Mesenchymal stem cell (in vitro differentiated cells and primary cell): ENCODE measurements at regions not wholly inside any gene's neighbourhood (a gene's known extent, or its start where the extent isn't known, plus 50 kb on each side); places are given as distances from the start of the nearest gene placed in this dataset.

Experiments used
- DNase-seq: peaks from one replicate; pipeline ENCODE4 v3.0.0-alpha.2; 2013
- H2AFZ ChIP-seq: one replicate; pipeline ENCODE4 v1.6.1; 2013; ENCODE audit warnings: low read depth, mild to moderate bottlenecking, control low read depth, inconsistent platforms, low read length, moderate library complexity
- H2AK5ac ChIP-seq: 2 replicates; pipeline ENCODE4 v1.6.1; 2013; ENCODE audit warnings: low read length, moderate library complexity, mild to moderate bottlenecking, inconsistent platforms; ENCODE audit not compliant: severe bottlenecking
- H2BK120ac ChIP-seq: one replicate; pipeline ENCODE4 v1.6.1; 2013; ENCODE audit warnings: low read depth, mild to moderate bottlenecking, inconsistent platforms, low read length, moderate library complexity
- H2BK12ac ChIP-seq, 2 experiments: one replicate each; pipeline ENCODE4 v1.6.1; 2013; ENCODE audit warnings: inconsistent platforms in 2 of 2, low read length in 2 of 2, mild to moderate bottlenecking in 2 of 2, moderate library complexity in 2 of 2, control low read depth in 1 of 2
- H2BK15ac ChIP-seq: one replicate; pipeline ENCODE4 v1.6.1; 2013; ENCODE audit warnings: mild to moderate bottlenecking, low read depth, inconsistent platforms; ENCODE audit not compliant: poor library complexity, severe bottlenecking
- H2BK5ac ChIP-seq: 2 replicates; pipeline ENCODE4 v1.6.1; 2013; ENCODE audit warnings: low read depth, mild to moderate bottlenecking, low read length, control low read depth, inconsistent platforms; ENCODE audit not compliant: poor library complexity, severe bottlenecking
- H3K14ac ChIP-seq, 2 experiments: one replicate each; pipeline ENCODE4 v1.6.1; 2013; ENCODE audit warnings: inconsistent platforms in 2 of 2, low read length in 2 of 2, control low read depth in 1 of 2, mild to moderate bottlenecking in 1 of 2, moderate library complexity in 1 of 2
- H3K18ac ChIP-seq, 2 experiments: one replicate each; pipeline ENCODE4 v1.6.1; 2013; ENCODE audit warnings: inconsistent platforms in 2 of 2, low read length in 2 of 2, control low read depth in 1 of 2, low read depth in 1 of 2, mild to moderate bottlenecking in 1 of 2
- H3K23ac ChIP-seq, 2 experiments: one replicate each; pipeline ENCODE4 v1.6.1; 2013; ENCODE audit warnings: inconsistent platforms in 2 of 2, low read length in 2 of 2, mild to moderate bottlenecking in 2 of 2, moderate library complexity in 2 of 2, control low read depth in 1 of 2
- H3K27ac ChIP-seq: 2 replicates; pipeline ENCODE4 v1.5.1; 2013; ENCODE audit warnings: mild to moderate bottlenecking, moderate library complexity, low read length, control low read depth, inconsistent platforms; ENCODE audit not compliant: poor library complexity, severe bottlenecking
- H3K27me3 ChIP-seq, 2 experiments: 2 replicates each; pipeline versions ENCODE4 v1.6.1 to v1.7.0; 2013; ENCODE audit warnings: low read length in 2 of 2, mild to moderate bottlenecking in 2 of 2, moderate library complexity in 2 of 2, control low read depth in 1 of 2, inconsistent platforms in 1 of 2; ENCODE audit not compliant: control insufficient read depth in 1 of 2, insufficient read depth in 1 of 2
- H3K36me3 ChIP-seq, 2 experiments: 2 replicates each; pipeline versions ENCODE4 v1.6.1 to v1.7.0; 2013; ENCODE audit warnings: low read length in 2 of 2, control low read depth in 1 of 2, inconsistent platforms in 1 of 2, low read depth in 1 of 2, mild to moderate bottlenecking in 1 of 2; ENCODE audit not compliant: insufficient read depth in 2 of 2, control insufficient read depth in 1 of 2
- H3K4ac ChIP-seq, 2 experiments: one replicate each; pipeline ENCODE4 v1.6.1; 2013; ENCODE audit warnings: inconsistent platforms in 2 of 2, low read length in 2 of 2, mild to moderate bottlenecking in 2 of 2, moderate library complexity in 2 of 2, control low read depth in 1 of 2, low read depth in 1 of 2
- H3K4me1 ChIP-seq: 2 replicates; pipeline ENCODE4 v1.6.1; 2013; ENCODE audit warnings: low read depth, low read length, control low read depth; ENCODE audit not compliant: control insufficient read depth, insufficient read depth
- H3K4me2 ChIP-seq: 2 replicates; pipeline ENCODE4 v1.6.1; 2013; ENCODE audit warnings: low read length, mild to moderate bottlenecking, inconsistent platforms; ENCODE audit not compliant: poor library complexity, severe bottlenecking
- H3K4me3 ChIP-seq, 2 experiments: 2 replicates each; pipeline versions ENCODE4 v1.5.1 to v1.7.0; 2013; ENCODE audit warnings: low read length in 2 of 2, mild to moderate bottlenecking in 2 of 2, control low read depth in 1 of 2, low read depth in 1 of 2; ENCODE audit not compliant: insufficient read depth in 1 of 2
- H3K79me1 ChIP-seq: replicated peaks from 2 replicates; pipeline ENCODE4 v1.6.1; 2013; ENCODE audit warnings: mild to moderate bottlenecking, control low read depth, low read length, inconsistent platforms; ENCODE audit not compliant: poor library complexity, severe bottlenecking
- H3K9ac ChIP-seq: 2 replicates; pipeline ENCODE4 v1.7.0; 2013; ENCODE audit warnings: mild to moderate bottlenecking, low read length, moderate library complexity
- H3K9me3 ChIP-seq: 2 replicates; pipeline ENCODE4 v1.7.0; 2013; ENCODE audit warnings: mild to moderate bottlenecking, low read length; ENCODE audit not compliant: control insufficient read depth
- H4K8ac ChIP-seq: one replicate; pipeline ENCODE4 v1.6.1; 2013; ENCODE audit warnings: inconsistent platforms, mild to moderate bottlenecking, low read length, moderate library complexity
- H4K91ac ChIP-seq: one replicate; pipeline ENCODE4 v1.6.1; 2013; ENCODE audit warnings: mild to moderate bottlenecking, low read length, inconsistent platforms
- WGBS: methylation state at CpG from one replicate; pipeline ENCODE4 v1.1.7; 2013; ENCODE audit warnings: mixed read lengths; 5-methylcytosine and 5-hydroxymethylcytosine counted together

DNA sequence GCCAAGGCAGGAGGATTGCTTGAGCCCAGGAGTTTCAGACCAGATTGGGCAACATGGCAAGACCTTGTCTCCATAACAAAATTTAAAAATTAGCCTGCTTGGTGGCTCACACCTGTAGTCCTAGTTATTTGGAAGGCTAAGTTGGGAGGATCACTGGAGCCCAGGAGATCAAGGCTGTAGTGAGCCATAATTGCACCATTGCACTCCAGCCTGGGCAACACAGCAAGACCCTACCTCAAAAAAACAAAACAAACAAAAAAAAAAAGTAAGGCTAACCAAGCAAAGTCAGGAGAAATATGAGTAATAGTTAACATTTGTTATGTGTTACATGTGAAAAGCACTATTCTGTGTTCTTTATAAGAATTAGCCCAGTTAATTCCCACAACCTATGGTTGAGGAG is 74.7 kb downstream of the FOXB2 start:
- no peak overlapping the region for H3K23ac ChIP-seq
- no peak for DNase-seq
- H3K4me1 ChIP-seq = no peaks in the 10 kb centered on the region
- no peaks in the 10 kb centered on the region for H3K9me3 ChIP-seq
- no peak overlapping the region for H2BK12ac ChIP-seq
- no peak overlapping the region for H2BK5ac ChIP-seq
- H3K79me1 ChIP-seq = no peaks in the 10 kb centered on the region
- H2AFZ ChIP-seq = no peak overlapping the region
- no peaks in the 10 kb centered on the region for H3K36me3 ChIP-seq
- peaks cover 3 to 22% of the 10 kb centered on the region in 2 experiments for H3K27me3 ChIP-seq
- no peak overlapping the region for H3K4me3 ChIP-seq
- no peak overlapping the region for H3K9ac ChIP-seq
- no peak overlapping the region for H2AK5ac ChIP-seq
- no peak overlapping the region for H3K14ac ChIP-seq
- no peak overlapping the region for H3K4me2 ChIP-seq
- H4K91ac ChIP-seq = no peak overlapping the region
- no peak overlapping the region for H4K8ac ChIP-seq
- H3K18ac ChIP-seq = no peak overlapping the region
- no peak overlapping the region for H2BK120ac ChIP-seq
- no peak overlapping the region for H2BK15ac ChIP-seq
- H3K4ac ChIP-seq = no peak overlapping the region
- no peak overlapping the region for H3K27ac ChIP-seq

DNA sequence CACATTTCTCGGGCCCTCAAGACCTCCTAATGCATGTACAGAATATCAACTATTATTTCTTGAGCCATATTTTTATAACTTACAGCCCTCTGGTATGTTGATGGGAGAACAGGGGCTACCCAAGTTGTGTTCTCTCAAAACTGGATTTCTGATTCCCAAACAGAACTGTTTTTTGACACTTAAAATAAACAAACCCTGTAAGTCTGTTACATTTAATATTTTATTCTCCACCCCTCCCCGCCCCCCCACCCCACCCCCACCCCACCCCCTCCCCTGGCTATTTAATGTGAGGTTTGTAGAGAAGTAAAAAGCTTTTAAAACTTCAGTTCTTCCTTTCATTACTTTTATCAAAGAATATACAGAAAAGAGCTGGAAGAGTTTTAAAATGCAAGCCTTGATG is 77.9 kb downstream of the FOXB2 start:
- Histone ChIP-seq H4K91ac (no peak overlapping the region), H2BK12ac (no peak overlapping the region), H2BK120ac (no peak overlapping the region), H2BK15ac (no peak overlapping the region), H3K9me3 (peaks cover under 1% of the 10 kb centered on the region), H3K79me1 (no peaks in the 10 kb centered on the region), H4K8ac (no peak overlapping the region), H2BK5ac (no peak overlapping the region), H3K4me3 (no peak overlapping the region), H3K9ac (no peak overlapping the region), H3K23ac (no peak overlapping the region), H3K18ac (no peak overlapping the region), H3K4ac (no peak overlapping the region), H3K4me2 (no peak overlapping the region), H3K27me3 (peaks cover 7 to 14% of the 10 kb centered on the region in 2 experiments), H3K4me1 (no peaks in the 10 kb centered on the region), H3K36me3 (no peaks in the 10 kb centered on the region), H3K14ac (no peak overlapping the region), H2AFZ (no peak overlapping the region), H3K27ac (no peak overlapping the region), H2AK5ac (no peak overlapping the region)
- WGBS = no CpG with 5 or more reads among the region's 2 CpGs
- DNase-seq = no peak

DNA sequence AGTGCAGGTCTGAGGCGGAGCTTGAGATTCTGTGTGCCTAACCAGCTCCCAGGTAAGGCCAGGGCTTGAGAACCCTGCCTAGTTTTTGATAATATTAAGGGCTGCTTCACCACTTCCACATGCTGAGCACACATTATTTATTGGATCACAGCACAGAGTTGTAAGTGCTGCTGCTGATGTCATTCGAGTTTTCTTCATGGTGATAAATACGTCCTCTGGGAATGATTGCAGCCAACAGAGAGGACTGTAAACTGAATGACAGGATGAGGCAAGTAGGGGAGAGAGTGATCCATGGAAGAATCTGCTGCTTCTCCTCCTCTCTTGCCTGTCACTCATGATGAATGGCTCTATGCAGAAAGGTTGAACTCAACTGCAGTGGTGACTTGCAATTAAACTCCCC is 77.9 kb upstream of the VPS13A start:
- H2BK12ac ChIP-seq = no peak overlapping the region
- H2BK120ac ChIP-seq = no peak overlapping the region
- peaks cover 7 to 14% of the 10 kb centered on the region in 2 experiments for H3K27me3 ChIP-seq
- H3K79me1 ChIP-seq = no peaks in the 10 kb centered on the region
- H2BK5ac ChIP-seq = no peak overlapping the region
- H3K27ac ChIP-seq = no peak overlapping the region
- no peak overlapping the region for H3K4ac ChIP-seq
- no peak overlapping the region for H3K14ac ChIP-seq
- 6% methylated on average over 2 of the region's 3 CpGs for WGBS
- H4K8ac ChIP-seq = no peak overlapping the region
- H3K4me1 ChIP-seq = no peaks in the 10 kb centered on the region
- H2BK15ac ChIP-seq = no peak overlapping the region
- H3K18ac ChIP-seq = no peak overlapping the region
- H3K4me2 ChIP-seq = no peak overlapping the region
- H2AFZ ChIP-seq = no peak overlapping the region
- H3K9me3 ChIP-seq = peaks cover 11% of the 10 kb centered on the region
- H3K23ac ChIP-seq = no peak overlapping the region
- H3K36me3 ChIP-seq = no peaks in the 10 kb centered on the region
- no peak overlapping the region for H3K4me3 ChIP-seq
- no peak overlapping the region for H4K91ac ChIP-seq
- H3K9ac ChIP-seq = no peak overlapping the region
- no peak overlapping the region for H2AK5ac ChIP-seq
- no peak for DNase-seq

GRCh38 chr9:77111408-77111807 is 65.9 kb upstream of the VPS13A start:
- H4K91ac ChIP-seq = no peak overlapping the region
- H4K8ac ChIP-seq = no peak overlapping the region
- no peak overlapping the region for H3K18ac ChIP-seq
- H3K4me2 ChIP-seq = no peak overlapping the region
- H3K27me3 ChIP-seq = peaks cover 6 to 23% of the 10 kb centered on the region in 2 experiments
- no peak overlapping the region for H3K27ac ChIP-seq
- no peak overlapping the region for H2BK5ac ChIP-seq
- no peak overlapping the region for H2BK15ac ChIP-seq
- H3K4me1 ChIP-seq = no peaks in the 10 kb centered on the region
- H2AFZ ChIP-seq = no peak overlapping the region
- no peak overlapping the region for H3K9ac ChIP-seq
- DNase-seq = no peak
- H2AK5ac ChIP-seq = no peak overlapping the region
- no peaks in the 10 kb centered on the region for H3K36me3 ChIP-seq
- H3K4me3 ChIP-seq = no peak overlapping the region
- H2BK120ac ChIP-seq = no peak overlapping the region
- 86% methylated on average over 1 of the region's 2 CpGs for WGBS
- no peaks in the 10 kb centered on the region for H3K79me1 ChIP-seq
- H2BK12ac ChIP-seq = no peak overlapping the region
- no peak overlapping the region for H3K14ac ChIP-seq
- H3K4ac ChIP-seq = no peak overlapping the region
- no peaks in the 10 kb centered on the region for H3K9me3 ChIP-seq
- no peak overlapping the region for H3K23ac ChIP-seq
